Activated T-helper 17 cell treated with anti-CD3 and anti-CD28 coated beads, Interleukin-2, amount 50 U/mL, for 72 hours (primary cell): ENCODE measurements at regions not wholly inside any gene's neighbourhood (a gene's known extent, or its start where the extent isn't known, plus 50 kb on each side); places are given as distances from the start of the nearest gene placed in this dataset.
"Not testable (repeated sequence)": the region's sequence is repeated elsewhere in the genome, so short reads cannot be mapped to it uniquely, and the experiment has no call there.

ENCODE experiments used
- ATAC-seq: fragments of 150-1000 bp; cut with Tn5 transposase; replicated peaks from 2 replicates; pipeline ENCODE4 v1.10.0; 2021; ENCODE audit warnings: mild to moderate bottlenecking, moderate library complexity
- H3K27ac Mint-ChIP-seq: one replicate; pipeline ENCODE4 v1.8.0; 2022; ENCODE audit warnings: mixed read lengths
- H3K27me3 Mint-ChIP-seq: one replicate; pipeline ENCODE4 v1.8.0; 2022; ENCODE audit warnings: mixed read lengths
- H3K36me3 Mint-ChIP-seq: one replicate; pipeline ENCODE4 v1.8.0; 2022; ENCODE audit warnings: low read depth, mild to moderate bottlenecking, mixed read lengths
- H3K4me1 Mint-ChIP-seq: one replicate; pipeline ENCODE4 v1.8.0; 2022; ENCODE audit warnings: mixed read lengths
- H3K4me3 Mint-ChIP-seq: one replicate; pipeline ENCODE4 v1.8.0; 2022; ENCODE audit warnings: mild to moderate bottlenecking, mixed read lengths
- H3K9me3 Mint-ChIP-seq: one replicate; pipeline ENCODE4 v1.8.0; 2022; ENCODE audit warnings: mixed read lengths

DNA sequence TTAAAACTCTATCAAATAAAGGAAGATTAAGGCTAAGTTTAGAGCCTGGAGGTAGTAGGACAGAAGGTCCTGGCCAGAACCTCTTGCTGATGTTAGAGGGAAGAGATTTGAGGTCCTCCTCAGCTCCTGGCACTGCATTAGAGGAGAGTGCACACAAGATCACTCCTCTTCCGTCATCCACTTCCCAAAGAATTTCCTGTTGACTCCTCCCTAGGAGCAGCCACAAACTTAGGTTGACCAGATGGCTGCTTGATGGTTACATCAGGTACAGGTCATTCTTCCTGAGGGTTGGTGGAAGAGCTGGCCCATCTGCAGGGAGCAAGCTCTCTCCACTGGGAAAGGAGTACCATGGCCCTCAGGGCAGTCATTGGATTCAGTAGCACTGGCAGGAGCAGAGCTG is 93.9 kb upstream of the IL33 start:
- no peak overlapping the region for H3K27ac Mint-ChIP-seq
- no peak for ATAC-seq
- peaks cover 13% of the 10 kb centered on the region for H3K27me3 Mint-ChIP-seq
- H3K9me3 Mint-ChIP-seq = no peaks in the 10 kb centered on the region
- H3K4me3 Mint-ChIP-seq = no peak overlapping the region
- H3K36me3 Mint-ChIP-seq = no peaks in the 10 kb centered on the region
- H3K4me1 Mint-ChIP-seq = no peaks in the 10 kb centered on the region

DNA sequence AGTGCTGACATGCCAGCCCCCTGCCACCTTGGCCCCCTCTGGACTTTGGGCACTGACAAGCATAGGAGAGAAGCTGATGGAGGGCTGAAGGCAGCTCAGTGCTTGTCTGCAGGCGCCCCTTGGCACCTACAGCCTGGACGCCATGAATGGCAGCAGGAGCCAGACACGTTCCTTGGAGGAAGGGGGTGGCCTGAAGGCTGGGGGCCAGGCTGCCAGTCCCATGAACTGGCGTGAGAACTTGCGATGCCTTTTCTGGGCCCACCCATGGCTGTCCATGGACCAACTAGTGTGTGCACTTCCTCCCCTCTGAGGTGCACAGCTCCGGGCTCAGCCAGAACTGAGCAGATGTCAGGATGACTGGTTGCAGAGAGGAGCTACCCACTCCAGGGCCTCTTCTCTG is 99.0 kb upstream of the RANBP6 start:
- no peaks in the 10 kb centered on the region for H3K36me3 Mint-ChIP-seq
- no peaks in the 10 kb centered on the region for H3K27me3 Mint-ChIP-seq
- ATAC-seq = no peak
- H3K9me3 Mint-ChIP-seq = no peaks in the 10 kb centered on the region
- no peaks in the 10 kb centered on the region for H3K4me1 Mint-ChIP-seq
- no peak overlapping the region for H3K4me3 Mint-ChIP-seq
- H3K27ac Mint-ChIP-seq = no peak overlapping the region

DNA sequence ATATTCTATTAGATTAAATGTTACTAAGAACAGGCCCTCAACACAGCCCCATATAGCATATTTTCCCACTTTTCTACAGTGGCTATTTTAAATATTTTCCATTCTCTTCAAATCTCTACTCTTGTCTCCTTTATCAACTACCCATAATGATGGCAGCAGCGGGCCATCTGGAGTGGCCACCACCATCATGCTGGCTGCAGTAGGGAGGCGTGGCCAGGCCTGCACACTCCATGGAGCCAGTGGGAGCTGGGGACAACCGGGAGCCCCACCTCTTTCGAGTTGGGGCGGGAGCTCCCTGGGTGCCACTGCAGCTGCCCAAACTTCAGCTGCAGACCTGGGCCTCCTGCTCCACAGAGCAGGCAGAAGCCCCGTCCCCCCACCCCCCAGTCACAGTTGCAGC is 98.4 kb upstream of the RANBP6 start:
- no peaks in the 10 kb centered on the region for H3K27me3 Mint-ChIP-seq
- no peak for ATAC-seq
- H3K27ac Mint-ChIP-seq = no peak overlapping the region
- no peak overlapping the region for H3K4me3 Mint-ChIP-seq
- no peaks in the 10 kb centered on the region for H3K36me3 Mint-ChIP-seq
- no peaks in the 10 kb centered on the region for H3K4me1 Mint-ChIP-seq
- no peaks in the 10 kb centered on the region for H3K9me3 Mint-ChIP-seq

DNA sequence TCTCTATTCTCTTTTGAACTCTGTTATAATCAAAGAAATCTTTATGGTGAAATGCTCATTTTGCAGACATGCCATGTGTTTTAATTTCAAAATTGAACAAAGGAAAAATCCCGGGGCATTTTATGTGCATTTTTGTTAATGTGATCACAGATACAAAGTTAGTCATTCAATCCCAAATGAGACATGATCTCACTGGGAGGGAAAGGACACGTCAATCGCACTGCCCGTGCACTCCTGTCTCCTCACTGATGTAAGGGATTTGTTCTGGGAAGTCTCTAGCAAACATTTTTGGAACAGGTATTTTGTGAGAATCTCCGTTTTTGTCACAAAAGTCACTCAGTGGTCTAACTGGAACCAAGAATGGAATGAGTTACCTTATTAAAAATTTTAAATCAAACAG is 97.9 kb upstream of the RANBP6 start:
- Mint-ChIP-seq H3K27me3 (no peaks in the 10 kb centered on the region), H3K36me3 (no peaks in the 10 kb centered on the region), H3K4me3 (no peak overlapping the region), H3K27ac (no peak overlapping the region), H3K9me3 (no peaks in the 10 kb centered on the region), H3K4me1 (no peaks in the 10 kb centered on the region)
- ATAC-seq = no peak

DNA sequence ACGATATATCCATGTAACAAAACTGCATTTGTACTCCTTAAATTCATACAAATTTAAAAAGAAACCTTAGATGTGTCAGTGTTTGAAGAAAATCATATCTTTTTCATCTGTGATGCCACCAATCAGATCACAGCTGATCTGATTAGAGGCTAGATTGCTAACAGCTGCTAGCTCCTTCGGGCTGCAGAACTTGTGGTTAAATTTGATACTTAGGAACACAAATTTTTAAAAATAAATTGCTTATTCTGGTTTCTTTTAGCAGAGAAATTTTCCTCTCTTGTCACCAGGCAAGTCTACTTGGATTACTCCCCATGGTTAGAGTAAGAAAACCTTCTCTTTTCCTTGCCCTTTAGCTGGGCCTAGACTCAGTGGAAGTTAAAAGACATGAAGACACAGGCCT is 94.6 kb upstream of the RANBP6 start:
- H3K36me3 Mint-ChIP-seq = no peaks in the 10 kb centered on the region
- H3K27me3 Mint-ChIP-seq = no peaks in the 10 kb centered on the region
- no peaks in the 10 kb centered on the region for H3K9me3 Mint-ChIP-seq
- ATAC-seq = peak; percentile 3
- H3K4me3 Mint-ChIP-seq = no peak overlapping the region
- H3K4me1 Mint-ChIP-seq = no peaks in the 10 kb centered on the region
- H3K27ac Mint-ChIP-seq = no peak overlapping the region

DNA sequence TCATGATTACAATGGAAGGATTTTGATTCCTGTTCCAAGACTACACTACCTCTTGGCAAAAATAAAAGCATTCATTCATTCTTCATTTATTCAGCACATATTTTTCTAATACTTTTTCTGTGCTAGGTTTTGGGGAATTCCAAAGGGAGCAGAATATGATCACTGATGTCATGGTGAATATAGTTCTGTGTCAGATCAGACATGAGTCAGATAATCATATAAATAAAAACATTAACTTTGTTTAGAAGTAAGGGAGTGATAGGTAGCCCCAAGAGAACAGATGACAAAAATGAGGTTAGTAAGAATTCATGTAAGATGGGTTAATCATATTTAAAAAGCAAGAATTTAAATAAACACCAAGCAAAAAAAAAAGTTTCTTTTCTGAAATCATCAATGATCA is 94.1 kb upstream of the RANBP6 start:
- Mint-ChIP-seq H3K27ac (no peak overlapping the region), H3K4me3 (no peak overlapping the region), H3K9me3 (no peaks in the 10 kb centered on the region), H3K4me1 (no peaks in the 10 kb centered on the region), H3K36me3 (no peaks in the 10 kb centered on the region), H3K27me3 (no peaks in the 10 kb centered on the region)
- ATAC-seq = peak; percentile 63

DNA sequence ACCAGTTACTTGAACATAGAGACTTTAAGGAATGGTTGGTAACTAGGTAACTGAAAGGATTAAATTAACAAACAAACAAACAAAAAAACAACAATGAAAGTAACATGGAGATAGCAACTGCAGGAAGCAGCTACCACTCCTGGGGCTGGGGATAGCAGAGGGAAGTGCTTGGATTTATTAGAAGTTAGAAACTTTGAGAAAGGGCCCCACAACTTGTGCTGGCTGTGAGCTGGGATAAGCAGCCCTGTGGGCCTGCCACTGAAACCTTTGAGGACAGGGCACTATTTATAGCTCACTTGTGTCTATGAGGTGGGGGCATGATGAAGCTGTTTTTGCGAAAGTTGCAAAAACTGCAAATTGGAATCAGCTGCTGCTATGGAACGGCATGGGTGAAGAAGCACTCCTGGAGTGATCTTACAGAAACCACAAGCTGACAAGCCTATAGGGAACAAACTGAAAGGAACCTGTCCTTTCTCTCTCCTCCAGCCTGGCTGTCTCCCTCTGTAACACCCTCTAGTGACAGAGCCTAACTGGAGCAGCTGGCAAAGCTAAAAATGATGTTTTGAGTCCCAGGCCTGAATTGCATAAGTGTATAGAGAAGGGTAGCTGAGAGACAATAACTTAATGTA is 91.4 kb upstream of the RANBP6 start:
- H3K9me3 Mint-ChIP-seq = no peaks in the 10 kb centered on the region
- no peaks in the 10 kb centered on the region for H3K36me3 Mint-ChIP-seq
- H3K4me3 Mint-ChIP-seq = no peak overlapping the region
- H3K27me3 Mint-ChIP-seq = no peaks in the 10 kb centered on the region
- ATAC-seq = no peak
- H3K4me1 Mint-ChIP-seq = no peaks in the 10 kb centered on the region
- H3K27ac Mint-ChIP-seq = no peak overlapping the region

DNA sequence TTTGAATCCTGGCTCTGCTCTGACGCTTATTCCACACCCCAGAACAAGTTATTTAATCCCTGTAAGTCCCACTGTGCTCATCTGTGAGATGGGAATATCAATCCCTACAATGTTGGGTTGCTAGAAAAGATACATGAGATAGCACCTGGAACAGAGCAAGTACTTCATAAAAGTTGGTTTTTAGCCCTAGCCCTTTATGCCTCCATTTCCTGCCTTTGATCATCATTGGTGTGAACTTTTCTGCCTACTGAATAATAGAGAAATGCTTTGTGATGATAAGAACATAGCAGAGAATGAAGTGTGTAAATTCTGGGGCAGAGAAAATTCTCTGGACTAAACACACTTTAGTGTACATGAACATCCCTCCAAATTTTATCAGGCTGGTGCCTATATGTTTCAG is 90.3 kb upstream of the RANBP6 start:
- H3K9me3 Mint-ChIP-seq = no peaks in the 10 kb centered on the region
- no peaks in the 10 kb centered on the region for H3K27me3 Mint-ChIP-seq
- no peak overlapping the region for H3K4me3 Mint-ChIP-seq
- no peak overlapping the region for H3K27ac Mint-ChIP-seq
- ATAC-seq = no peak
- no peaks in the 10 kb centered on the region for H3K36me3 Mint-ChIP-seq
- H3K4me1 Mint-ChIP-seq = no peaks in the 10 kb centered on the region

DNA sequence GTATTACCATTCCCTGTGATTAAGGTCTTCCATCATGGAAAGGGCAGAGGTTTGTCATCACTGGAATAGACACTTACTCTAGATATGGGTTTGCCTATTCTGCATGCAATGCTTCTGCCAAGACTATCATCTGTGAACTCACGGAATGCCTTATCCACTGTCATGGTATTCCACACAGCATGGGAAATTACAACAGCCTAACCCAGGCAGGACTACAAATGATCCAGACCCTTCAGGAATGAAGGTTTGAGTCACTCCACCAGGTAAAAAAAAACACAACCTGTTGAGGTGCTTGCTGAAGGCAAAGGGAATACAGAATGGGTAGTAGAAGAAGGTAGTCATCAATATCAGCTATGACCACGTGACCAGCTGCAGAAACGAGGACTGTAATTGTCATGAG is 89.0 kb upstream of the RANBP6 start:
- H3K27ac Mint-ChIP-seq, H3K9me3 Mint-ChIP-seq, H3K4me3 Mint-ChIP-seq, ATAC-seq, H3K4me1 Mint-ChIP-seq, H3K27me3 Mint-ChIP-seq, H3K36me3 Mint-ChIP-seq: not testable (repeated sequence)

DNA sequence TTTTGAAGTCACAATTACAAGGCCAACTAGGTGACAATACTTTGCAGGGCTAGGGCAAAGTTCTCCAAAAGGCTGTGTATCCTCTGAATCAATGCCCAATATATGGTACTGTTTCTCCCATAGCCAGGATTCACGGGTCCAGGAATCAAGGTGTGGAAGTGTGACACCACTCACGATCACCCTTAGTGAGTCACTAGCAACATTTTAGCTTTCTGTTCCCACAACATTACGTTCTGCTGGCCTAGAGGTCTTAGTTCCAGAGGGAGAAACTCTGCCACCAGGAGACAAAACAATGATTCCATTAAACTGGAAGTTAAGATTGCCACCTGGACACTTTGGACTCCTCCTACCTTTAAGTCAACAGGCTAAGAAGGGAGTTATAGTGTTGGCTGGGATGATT is 88.5 kb upstream of the RANBP6 start:
- H3K4me3 Mint-ChIP-seq, H3K36me3 Mint-ChIP-seq, ATAC-seq, H3K27ac Mint-ChIP-seq, H3K9me3 Mint-ChIP-seq, H3K27me3 Mint-ChIP-seq, H3K4me1 Mint-ChIP-seq: not testable (repeated sequence)

DNA sequence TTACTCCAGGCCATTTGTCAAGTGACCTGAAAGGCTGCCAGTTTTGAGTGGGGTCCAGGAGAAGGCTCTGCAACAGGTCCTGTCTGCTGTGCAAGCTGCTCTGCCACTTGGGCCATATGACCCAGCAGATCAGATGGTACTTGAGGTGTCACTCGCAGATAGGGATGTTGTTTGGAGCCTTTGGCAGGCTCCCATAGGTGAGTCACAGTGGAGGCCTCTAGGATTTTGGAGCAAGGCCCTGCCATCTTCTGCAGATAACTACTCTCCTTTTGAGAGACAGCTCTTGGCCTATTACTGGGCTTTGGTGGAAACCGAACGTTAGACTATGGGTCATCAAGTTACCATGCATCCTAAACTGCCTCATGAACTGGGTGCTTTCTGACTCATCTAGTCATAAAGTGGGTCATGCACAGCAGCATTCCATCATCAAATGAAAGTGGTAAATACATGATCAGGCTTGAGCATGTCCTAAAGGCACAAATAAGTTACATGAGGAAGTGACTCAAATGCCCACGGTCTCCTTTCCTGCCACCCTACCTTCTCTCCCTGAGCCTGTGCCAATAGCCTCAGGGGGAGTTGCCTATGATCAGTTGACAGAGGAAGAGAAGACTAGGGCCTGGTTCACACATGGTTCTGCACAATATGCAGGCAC is 87.0 kb upstream of the RANBP6 start:
- not testable (repeated sequence) for H3K9me3 Mint-ChIP-seq, H3K27me3 Mint-ChIP-seq, H3K4me1 Mint-ChIP-seq, H3K36me3 Mint-ChIP-seq, H3K4me3 Mint-ChIP-seq
- H3K27ac Mint-ChIP-seq = peak overlapping the region; percentile 33
- ATAC-seq = peak; percentile 86

DNA sequence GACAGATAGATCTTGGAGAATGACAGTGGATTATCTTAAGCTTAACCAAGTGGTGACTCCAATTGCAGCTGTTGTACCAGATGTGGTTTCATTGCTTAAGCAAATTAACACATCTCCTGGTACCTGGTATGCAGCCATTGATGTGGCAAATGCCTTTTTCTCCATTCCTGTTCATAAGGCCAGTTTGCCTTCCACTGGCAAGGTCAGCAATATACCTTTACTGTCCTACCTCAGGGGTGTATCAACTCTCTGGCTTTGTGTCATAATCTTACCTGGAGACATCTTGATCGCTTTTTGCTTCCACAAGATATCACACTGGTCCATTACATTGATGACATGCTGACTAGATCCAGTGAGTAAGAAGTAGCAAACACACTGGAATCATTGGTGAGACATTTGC is 86.3 kb upstream of the RANBP6 start:
- not testable (repeated sequence) for H3K4me1 Mint-ChIP-seq, ATAC-seq, H3K4me3 Mint-ChIP-seq, H3K36me3 Mint-ChIP-seq, H3K9me3 Mint-ChIP-seq, H3K27ac Mint-ChIP-seq, H3K27me3 Mint-ChIP-seq

DNA sequence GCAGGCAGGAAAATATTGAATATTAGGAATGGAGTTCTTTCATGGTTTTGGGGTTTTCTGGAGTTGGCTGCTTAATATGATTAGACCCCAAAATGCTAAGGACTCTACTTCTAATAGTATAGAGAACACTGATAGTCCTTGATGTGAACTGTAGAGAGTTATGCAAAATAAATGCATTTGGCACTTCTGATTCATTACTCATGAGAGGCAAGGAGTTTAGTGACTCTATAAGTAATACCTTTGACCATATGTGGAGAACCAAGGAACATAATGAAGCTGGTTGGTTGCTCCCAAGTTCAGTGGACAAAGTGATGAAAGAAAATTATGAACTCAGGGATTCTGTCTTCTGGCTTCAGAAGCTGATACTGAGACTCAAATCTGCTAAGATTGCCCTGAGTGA is 83.9 kb upstream of the RANBP6 start:
- H3K27me3 Mint-ChIP-seq, H3K4me3 Mint-ChIP-seq, H3K9me3 Mint-ChIP-seq, H3K27ac Mint-ChIP-seq, H3K36me3 Mint-ChIP-seq, H3K4me1 Mint-ChIP-seq, ATAC-seq: not testable (repeated sequence)

DNA sequence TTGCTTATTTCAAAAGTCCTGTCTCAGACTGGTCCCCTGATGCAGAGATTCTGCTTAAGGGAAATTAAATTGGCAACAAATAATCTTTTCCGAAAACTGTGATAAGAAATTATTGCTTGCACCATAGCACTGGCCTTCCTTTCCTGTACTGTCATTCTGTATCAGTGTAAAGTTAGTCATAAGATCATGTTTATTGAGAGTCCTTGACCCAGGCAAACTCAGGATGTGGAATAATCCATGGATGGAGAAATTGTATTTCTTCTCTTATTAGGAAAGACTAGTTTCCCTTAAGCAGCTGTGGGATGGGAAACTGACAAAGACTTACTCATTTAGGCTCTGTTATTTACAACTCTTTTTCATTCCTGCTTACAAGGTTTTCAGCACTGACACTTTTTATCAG is 83.0 kb upstream of the RANBP6 start:
- no peaks in the 10 kb centered on the region for H3K4me1 Mint-ChIP-seq

DNA sequence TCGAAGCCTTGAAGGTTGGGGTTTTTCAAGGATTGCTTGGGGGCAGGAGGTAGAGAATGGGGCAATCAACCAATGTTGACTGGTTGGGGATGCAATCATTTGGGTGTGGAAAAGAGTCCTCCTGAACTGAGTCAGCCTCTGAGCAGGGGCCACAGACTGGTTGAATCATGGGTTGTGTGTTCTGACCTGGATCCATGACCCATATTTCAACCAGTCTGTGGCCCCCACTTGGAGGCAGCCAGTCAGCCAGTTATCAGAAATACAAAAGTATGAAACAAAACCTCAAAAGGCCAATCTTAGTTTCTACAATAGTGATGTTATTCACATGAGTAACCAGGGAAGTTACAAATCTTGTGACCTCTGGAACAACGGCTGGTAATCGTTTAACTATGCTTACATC is 81.4 kb upstream of the RANBP6 start:
- Mint-ChIP-seq H3K4me1 (no peaks in the 10 kb centered on the region), H3K9me3 (no peaks in the 10 kb centered on the region), H3K4me3 (no peak overlapping the region), H3K27me3 (peaks cover 8% of the 10 kb centered on the region), H3K36me3 (no peaks in the 10 kb centered on the region), H3K27ac (peak overlapping the region; percentile 60)
- ATAC-seq = peak; percentile 98

More for the DNA sequence above, 83.0 kb upstream of the RANBP6 start:
- ATAC-seq = no peak
- peaks cover 8% of the 10 kb centered on the region for H3K27me3 Mint-ChIP-seq
- no peak overlapping the region for H3K27ac Mint-ChIP-seq
- H3K9me3 Mint-ChIP-seq = no peaks in the 10 kb centered on the region
- H3K36me3 Mint-ChIP-seq = no peaks in the 10 kb centered on the region
- no peak overlapping the region for H3K4me3 Mint-ChIP-seq
